NCI-H748 (cell line): ENCODE measurements at regions not wholly inside any gene's neighbourhood (a gene's known extent, or its start where the extent isn't known, plus 50 kb on each side); places are given as distances from the start of the nearest gene placed in this dataset.
"Not testable (repeated sequence)": the region's sequence is repeated elsewhere in the genome, so short reads cannot be mapped to it uniquely, and the experiment has no call there.

Source experiments
- DNase-seq: peaks from one replicate; lab custom pipeline; 2025; ENCODE audit not compliant: unreplicated experiment; lab: John Stamatoyannopoulos, UW

DNA sequence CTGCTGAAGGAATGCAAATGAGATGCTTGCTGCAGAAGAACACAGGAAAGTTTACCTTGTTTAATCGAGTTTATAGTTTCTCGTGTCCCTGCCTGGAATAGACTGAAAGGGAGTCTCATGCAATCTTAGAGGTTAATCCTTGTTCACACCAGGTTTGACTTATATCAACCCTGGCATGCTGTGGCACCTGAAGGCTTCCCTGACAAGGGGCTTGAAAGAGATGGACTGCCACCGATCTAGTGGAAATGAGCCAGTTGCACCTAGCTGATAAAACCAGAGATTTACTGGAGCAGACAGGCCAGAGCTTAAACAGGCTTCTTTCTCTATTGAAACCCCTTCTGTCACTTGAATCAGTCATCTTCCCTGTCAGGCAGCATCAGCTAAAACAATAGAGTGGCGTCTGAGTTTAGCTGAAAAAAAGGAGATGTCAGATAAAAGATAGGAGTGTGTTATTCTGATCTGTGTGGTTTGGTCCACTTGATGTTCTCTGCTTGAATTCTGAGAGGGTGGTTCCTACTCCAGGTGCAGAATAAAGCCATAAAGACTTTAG lies 349.7 kb downstream of the RWDD3 start:
- no peak for DNase-seq

DNA sequence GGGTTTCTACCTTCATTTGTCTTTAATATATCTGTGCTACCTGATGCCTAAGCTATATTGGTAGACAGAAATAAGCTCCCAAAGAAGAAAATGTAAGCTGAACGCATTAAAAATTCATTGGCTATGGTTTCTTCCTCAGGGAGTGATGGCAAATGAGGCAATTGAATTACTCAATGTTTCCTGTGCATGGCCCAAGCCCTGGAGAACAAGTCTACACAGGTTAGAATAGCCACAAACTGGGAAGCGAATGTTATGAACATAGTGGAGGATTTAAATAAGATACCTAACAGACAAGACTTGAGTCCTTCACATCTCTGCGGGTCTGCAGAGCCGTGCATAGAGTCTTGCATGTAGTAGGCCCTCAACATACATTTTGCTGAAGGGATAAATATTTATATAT lies 350.3 kb downstream of the RWDD3 start:
- DNase-seq, result no peak

DNA sequence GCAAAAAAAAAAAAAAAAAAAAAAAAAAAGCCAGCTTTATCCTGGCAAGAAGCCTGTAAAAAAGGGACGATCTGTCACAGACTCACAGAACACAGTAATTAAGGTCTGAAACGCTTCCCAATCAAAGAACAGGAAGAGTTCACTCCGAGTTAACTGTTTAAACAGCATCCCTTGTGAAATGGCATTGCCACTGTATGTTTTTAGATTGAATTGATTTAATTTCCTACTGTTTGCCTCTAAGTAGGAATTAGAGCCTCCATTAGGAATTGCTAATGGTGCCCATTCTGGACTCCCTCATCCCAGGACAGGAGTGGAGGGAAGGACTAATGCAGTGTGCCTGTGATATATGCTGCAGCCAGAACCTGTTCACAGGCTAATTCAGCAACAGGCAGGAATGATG lies 370.8 kb downstream of the RWDD3 start:
- DNase-seq, result peak; percentile 51

DNA sequence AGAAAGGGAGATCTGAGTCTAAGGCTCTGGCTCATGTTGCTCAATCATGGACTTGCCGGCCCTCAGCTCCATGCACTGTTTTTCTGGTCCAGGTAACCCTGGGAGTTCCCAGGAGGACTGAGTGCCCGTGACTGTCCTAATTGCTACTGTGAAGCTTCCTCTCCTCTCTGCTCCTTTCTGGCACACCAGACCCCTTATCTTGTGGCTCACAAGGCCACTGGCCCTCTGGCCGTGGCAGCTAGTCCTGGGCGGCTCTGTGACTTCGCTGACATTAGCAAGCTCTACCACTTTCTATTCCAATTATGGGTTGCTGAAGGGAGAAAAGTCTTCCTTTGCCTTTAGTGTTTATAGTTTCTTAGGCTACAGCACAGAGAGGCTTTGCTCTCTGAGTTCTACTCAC lies 380.2 kb downstream of the RWDD3 start:
- no peak for DNase-seq

DNA sequence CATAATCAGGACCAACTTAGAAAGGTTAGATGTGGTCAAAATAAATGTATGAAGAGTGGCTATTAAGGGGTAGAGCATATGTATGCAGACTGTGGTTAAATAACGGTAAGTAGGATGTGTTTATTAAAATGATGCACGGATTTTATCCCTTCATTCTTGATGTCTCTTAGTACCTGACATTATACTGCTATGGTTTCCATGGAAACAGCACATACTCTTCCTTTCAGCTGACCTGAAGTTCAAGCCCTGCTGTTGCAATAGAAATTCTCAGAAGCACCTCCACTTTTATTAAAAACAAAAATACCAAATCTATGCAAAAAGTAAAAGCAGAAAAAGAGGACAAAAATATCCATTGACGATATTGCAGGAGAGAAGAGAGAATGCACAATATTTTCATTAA lies 381.4 kb downstream of the RWDD3 start:
- peak; percentile 5 for DNase-seq

DNA sequence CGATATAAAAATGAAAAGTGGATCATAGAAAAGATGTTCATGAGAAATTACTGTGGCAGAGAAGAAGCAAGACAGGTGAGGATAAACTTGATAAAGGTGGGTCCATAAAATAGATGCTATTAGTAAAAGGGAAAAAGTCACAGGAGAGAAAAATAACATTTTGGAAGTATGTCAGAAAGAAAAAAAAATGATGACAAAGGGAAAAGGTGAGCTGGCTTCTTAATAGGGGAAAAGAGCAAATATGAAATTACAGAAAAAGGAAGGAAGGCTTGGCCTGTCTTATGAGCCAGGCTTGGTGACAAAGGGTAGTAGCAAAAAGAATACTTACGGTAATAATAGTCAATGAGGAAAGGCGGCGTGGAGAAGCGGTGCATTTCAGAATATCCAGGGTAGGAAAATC lies 386.1 kb downstream of the RWDD3 start:
- no peak for DNase-seq

DNA sequence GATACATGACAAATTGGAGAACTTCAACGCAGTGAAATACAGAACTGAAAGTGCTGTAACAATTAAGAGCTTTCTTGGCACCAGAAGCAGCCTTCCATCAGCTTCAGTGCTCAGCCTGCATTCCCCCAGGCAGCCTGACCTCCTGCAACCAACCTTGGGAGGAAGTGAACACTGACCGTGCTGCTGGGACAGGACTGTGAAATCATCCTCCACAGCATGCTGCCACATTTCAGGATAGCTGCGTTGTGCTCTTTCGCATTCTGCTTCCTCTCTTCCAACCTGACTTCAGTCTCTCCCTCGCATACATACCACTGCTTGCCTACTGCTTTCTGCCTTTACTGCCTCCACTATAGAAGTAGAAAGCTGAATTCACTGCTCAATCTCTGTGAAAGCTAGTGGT lies 388.6 kb downstream of the RWDD3 start:
- DNase-seq, result no peak

DNA sequence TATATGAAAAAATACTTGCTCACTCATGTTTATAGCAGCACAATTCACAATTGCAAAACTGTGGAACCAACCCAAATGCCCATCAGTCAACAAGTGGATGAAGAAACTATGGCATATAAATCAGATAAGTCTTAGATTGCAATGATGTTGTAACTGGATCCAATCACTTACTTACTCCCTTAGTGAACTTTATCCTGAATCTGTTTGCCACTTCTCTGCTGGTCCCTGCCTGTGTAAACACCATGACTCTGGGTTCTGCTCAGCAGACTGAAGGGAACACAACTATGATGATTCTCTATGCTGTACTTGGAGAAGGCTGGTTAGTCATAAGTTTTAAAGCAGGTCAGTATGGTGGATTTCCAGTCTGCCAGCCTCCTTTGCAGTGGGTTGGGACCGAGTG lies 391.2 kb downstream of the RWDD3 start:
- DNase-seq, result no peak

DNA sequence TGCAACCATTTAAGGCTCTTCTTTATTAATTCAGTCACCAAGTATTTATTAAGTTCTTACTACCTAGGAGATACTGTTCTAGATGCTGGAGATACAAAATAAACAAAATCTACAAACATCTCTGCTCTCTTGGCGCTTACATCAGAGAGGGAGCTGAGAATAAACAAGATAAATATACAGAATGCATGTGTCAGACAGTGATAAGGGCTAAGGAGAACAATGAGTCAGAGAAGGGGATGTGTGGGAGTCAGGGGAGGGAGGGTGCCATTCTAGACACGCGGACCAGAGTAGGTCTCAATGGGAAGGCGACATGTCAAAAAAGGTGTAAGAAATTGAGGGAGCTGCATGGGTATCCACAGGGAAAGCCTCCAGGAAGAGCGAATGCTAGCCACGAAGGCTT lies 393.2 kb downstream of the RWDD3 start:
- no peak for DNase-seq

DNA sequence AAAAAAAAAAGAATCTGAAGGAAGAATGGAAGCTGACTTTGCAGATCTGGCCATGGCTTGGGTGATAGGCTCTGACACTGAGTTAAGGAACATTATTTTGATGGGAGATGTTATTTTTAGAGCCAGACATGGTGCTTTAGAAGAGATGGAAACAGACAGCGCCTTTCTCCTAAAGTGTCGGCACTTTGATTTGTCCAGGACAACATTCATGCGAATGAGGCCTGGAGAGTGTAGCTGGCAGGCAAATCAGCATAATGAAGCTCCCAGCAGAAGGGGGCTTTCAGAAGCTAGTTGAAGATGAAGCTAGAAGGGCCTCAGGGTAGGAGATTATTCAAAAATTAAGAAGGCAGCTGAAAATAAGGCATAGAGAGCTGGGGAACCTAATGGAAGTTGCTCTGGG lies 397.7 kb downstream of the RWDD3 start:
- no peak for DNase-seq

DNA sequence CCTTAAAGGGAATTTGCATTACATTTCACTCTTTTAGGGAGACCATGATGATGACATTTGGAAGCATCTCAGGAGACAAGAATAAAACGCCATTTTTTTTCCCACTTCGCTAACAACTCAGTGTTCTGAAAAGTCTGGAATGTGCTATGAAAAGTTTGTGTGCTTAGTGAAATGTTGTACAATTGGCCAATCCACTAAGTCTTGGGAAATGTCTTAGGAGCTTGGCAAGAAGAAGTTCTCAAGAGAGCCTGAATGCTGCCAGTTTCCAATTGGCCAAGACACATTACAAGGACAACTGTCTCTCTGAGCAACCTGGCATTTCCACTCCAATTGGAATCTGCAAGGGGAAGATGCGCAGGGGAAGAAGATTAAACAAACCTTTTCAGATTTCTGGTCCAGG lies 401.8 kb downstream of the RWDD3 start:
- no peak for DNase-seq

DNA sequence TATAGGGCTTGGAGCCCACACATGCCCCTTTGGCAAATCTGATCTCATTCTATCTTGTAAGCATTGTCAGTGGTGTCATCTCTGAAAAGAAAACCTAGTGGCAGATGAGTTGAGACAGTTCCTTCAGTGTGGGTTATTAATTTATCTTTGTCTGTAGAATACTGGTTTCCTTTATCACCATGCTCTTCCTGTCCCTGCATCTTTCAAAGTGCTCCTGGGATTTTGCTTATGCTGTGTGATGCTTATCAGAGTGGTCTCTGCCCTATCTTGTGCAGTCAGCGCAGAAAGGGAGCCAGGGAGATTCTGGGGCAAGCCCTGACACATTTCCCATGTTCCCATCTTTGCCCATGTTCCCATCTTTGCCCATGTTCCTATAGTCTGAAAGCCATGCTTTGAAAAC lies 402.9 kb downstream of the RWDD3 start:
- DNase-seq, result no peak

DNA sequence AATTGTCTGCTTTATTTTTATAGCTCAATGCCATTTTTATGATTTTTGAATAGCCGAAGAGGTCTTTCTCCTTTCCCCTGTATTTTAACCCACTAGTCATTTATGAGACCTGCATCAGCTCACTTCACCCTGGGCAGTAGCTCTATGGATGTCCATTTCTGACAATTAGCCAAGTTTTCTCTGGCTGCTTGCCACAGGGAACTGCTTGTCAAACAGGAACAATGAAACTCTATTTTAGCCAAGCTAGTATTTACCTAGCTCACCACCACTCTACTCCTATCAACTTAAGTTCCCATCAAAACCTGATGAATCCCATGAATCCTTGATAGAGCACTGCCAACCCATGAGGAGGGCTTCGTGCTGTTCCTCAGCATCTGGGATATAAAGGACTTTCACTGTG lies 406.7 kb downstream of the RWDD3 start:
- DNase-seq, result peak; percentile 84

DNA sequence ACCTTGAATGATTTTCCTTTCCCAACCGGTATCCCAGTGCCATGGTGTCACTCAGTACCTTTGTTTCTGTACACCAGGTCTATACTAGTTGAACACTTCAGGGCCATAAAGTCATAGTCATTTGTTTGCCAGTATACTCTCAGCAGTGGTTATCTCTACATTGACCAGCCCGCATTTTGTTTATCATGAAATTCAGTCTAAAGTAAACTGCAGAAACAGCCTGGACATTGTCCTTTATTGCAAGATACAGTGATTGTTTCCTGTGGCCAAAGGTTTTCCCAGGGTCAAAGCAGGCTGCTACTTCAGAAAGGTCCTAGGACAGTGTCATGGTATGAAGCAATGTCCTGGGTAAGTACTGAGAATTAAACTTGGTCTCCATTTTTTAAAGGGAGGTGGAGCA lies 407.4 kb downstream of the RWDD3 start:
- DNase-seq, result no peak

DNA sequence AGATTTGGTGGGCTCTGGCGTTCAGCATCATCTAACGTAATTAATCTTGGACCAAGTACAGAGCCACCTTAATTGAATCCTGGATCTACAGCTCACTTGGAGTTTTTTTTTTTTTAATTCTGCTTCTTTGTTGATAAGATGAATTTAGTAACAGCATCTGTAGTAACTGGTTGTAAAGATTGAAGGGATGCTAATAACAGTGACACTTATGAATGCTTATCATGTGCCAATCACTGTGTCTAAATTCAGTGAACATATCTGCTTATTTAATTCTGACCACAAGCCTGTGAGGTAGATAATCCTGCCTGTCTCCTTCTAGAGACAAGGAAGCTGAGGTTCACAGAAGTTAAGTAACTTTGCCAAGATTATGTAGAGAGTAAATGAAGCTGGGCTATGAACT lies 408.0 kb downstream of the RWDD3 start:
- no peak for DNase-seq

DNA sequence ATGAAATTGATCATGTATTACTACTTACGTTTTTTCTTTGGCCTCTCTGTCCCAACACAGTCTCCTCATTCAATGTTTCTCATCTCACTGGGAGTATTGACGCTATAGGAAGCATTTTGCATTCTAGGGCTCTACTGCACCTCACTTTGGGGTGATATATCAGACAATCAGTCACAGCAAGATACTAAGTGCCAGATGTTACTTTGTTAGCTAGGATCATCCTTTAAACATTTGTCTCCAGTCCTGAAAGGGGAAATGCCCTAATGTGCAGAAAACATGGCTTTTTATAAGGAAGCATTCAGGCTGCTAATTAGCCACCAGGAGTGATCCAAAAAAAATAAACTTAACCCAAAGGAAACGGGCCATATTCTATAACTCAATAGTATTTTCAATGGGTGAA lies 409.1 kb downstream of the RWDD3 start:
- DNase-seq, result no peak

DNA sequence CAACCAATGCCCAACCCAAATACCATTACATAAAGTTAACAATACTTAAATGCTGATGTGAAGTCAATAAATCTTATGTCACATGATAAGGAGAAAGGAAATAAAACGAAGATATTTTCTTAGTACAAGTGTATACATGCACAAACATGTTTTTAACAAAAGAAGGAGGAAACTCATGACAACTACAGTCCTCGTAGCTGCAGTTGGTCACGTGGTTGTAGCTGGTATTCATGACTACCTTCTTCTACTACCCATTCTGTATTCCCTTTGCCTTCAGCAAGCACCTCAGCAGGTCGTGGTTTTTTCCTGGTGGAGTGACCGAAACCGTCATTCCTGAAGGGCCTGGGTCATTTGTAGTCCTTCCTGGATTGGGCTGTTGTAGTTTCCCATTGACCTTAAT lies 411.1 kb downstream of the RWDD3 start:
- DNase-seq, result not testable (repeated sequence)

DNA sequence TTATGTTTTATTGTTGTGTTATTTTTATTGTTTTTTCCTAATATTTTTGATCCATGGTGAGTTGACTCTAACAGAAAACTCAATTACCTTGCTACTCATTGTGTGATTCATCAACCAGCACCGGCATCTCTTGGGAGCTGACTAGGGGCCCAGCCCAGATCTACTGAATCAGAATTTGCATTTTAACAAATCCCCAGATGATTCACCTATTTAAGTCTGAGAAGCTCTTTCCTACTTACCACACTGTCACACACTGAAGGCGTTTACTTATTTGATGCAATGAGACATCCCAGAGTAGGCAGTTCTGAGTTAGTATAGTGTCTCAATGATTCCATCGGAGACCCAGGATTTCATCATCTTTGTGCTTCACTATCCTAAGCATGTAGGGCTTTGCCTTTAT lies 416.6 kb downstream of the RWDD3 start:
- DNase-seq, result no peak

DNA sequence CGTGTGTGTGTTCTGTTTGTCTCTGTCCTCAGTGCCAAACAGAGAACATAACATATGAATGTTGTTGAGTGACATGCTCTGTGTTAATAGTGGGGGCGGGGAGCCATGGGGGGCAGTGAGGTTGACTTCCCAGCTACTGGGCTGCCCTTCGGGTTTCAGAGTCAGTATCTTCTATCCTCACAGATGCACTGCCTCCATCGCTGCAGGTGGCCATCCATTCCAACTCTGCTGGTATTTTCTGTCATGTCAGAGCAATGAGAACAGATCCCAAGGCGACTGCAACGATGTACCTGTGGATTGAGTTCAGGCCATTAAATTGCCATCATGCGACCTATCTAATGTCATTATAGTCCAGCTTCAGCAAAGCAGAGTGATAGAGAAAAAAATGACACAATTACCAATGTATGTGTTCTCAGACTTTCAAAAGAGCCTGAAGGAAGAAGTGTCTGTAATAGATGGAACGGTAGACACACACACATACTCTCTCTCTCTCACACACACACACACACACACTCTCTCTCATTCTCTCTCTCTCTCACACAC lies 418.5 kb downstream of the RWDD3 start:
- no peak for DNase-seq

DNA sequence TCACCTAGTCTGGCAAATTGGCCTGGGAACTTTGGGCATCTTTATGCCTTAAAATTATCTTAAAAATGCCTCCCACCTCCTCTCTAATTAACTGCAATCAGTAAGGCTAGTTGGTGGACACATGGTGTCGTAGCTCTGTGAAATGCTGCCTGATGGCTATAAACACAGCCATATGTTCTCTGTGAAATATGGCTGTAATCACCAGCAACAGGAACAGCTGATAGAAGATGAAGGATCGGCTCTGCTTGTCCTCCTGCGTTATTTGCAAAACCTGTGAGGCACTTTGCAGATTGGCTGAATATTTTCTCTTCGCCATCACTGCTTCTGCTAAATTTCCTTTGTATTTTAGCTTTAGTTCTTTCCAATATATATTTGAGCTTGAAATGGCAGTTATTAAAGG lies 419.6 kb downstream of the RWDD3 start:
- DNase-seq, result no peak

DNA sequence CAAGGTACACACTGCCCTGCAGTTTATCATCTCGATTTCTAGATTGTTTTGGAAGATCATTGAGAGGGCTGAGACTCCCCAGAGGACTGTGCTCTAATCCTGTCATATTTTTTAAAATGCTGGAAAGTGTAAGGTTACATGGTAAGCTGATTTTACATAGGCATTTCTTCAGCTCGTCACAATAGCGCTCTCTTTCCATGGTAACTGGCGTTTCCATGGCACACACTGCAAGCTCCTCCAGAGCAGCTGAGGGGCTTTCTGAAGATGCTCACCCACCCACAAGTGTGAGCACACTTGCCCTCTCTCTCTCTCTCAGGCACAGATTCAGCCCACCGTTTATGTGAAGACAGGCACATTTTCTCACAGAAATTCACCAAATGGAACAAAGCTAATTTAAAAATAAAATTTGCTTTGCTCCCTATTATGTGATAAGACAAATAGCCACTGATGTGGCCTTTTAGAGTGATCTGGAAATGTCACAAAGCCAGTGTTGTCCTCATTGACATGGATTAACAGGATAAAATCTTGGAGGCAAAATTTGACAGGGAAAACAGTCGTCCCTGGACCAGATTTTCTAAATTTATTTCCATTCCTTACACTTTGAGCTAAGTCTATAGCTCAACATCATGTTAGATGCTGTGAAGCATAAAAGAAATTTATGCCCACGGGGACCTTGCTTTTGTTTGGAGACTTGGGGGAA lies 421.5 kb downstream of the RWDD3 start:
- DNase-seq, result peak; percentile 20

DNA sequence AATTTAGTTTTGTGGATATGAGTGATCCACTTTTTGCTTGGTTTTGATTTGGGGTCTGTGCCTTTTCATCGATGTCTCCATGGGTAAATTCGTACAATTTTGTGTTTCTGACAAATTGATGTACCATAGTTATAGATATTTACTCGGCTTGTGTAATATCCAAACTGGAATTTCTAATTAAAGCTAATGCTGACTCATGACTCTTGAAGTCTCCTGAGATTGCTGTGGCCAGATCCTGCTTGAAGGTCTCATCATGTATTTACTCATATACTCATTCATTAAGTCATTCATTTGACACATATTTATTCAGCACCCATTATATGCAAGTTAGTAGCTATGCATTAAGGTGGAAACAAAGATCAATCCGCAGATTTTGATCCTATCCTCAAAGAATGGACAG lies 423.2 kb downstream of the RWDD3 start:
- no peak for DNase-seq

DNA sequence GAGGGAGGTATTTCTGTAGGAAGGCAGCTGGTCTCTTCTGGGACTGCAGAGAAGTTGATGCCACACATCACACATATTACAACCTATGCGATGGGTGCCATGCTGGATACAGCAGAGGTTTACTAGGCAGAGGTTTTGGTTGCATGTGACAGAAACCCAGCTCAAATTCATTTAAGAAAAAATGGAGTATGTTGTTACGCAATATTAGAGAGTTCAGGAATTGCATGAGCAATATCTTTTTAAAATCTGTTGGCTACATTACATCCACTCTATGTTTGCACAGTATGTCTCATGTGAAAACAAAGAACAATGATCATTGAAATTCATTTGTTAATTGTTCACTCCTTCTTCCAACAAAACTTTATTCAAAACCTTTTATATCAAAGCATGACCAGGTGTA lies 425.2 kb downstream of the RWDD3 start:
- DNase-seq, result no peak
